Stomach (tissue), 4 donors: ENCODE measurements at regions not wholly inside any gene's neighbourhood (a gene's known extent, or its start where the extent isn't known, plus 50 kb on each side); places are given as distances from the start of the nearest gene placed in this dataset.

Experiments used
- EP300 ChIP-seq: sonication (generic); formaldehyde crosslinking; IDR thresholded peaks from one replicate; pipeline ENCODE4 v1.6.1; 2017; ENCODE audit warnings: antibody characterized with exemption
- POLR2A ChIP-seq, 4 donors: fragments of 450-650 bp; IDR thresholded peaks; one replicate each; pipeline ENCODE4 v1.6.1; 2016; ENCODE audit warnings: antibody characterized with exemption in 4 of 4, control low read depth in 2 of 4, mild to moderate bottlenecking in 1 of 4, moderate library complexity in 1 of 4

- TF ChIP-seq EP300 (no peak), POLR2A (IDR thresholded peaks at IDR 0.05) (no peak)
These were observed 151.4 kb downstream of the OAT start for GRCh38 chr10:124267231-124267885.
